Activated T-cell treated with anti-CD3 and anti-CD28 coated beads, Interleukin-2, amount 50 U/mL, for 1 hour (primary cell): ENCODE measurements at regions not wholly inside any gene's neighbourhood (a gene's known extent, or its start where the extent isn't known, plus 50 kb on each side); places are given as distances from the start of the nearest gene placed in this dataset.
"Not testable (repeated sequence)": the region's sequence is repeated elsewhere in the genome, so short reads cannot be mapped to it uniquely, and the experiment has no call there.

ENCODE experiments used
- DNase-seq: peaks from one replicate; pipeline ENCODE4 v3.0.0-alpha.2; 2020

- no peak for DNase-seq
These were observed 248.7 kb upstream of the C2CD4B start for GRCh38 chr15:62413786-62414185.

GRCh38 chr15:62415498-62415897 is 250.4 kb upstream of the C2CD4B start:
- no peak for DNase-seq

GRCh38 chr15:62416526-62416925 is 251.4 kb upstream of the C2CD4B start:
- no peak for DNase-seq

GRCh38 chr15:62417439-62417838 is 252.4 kb upstream of the C2CD4B start:
- DNase-seq = no peak

GRCh38 chr15:62418496-62418895 is 253.4 kb upstream of the C2CD4B start:
- not testable (repeated sequence) for DNase-seq

- no peak for DNase-seq
These were observed 254.1 kb upstream of the C2CD4B start for GRCh38 chr15:62419192-62419591.

- not testable (repeated sequence) for DNase-seq
These were observed 255.3 kb upstream of the C2CD4B start for GRCh38 chr15:62420371-62420770.

- DNase-seq = no peak
These were observed 256.2 kb upstream of the C2CD4B start for GRCh38 chr15:62421289-62421688.

- DNase-seq = no peak
These were observed 261.4 kb upstream of the C2CD4B start for GRCh38 chr15:62426387-62426956.

GRCh38 chr15:62428259-62428658 is 263.2 kb upstream of the C2CD4B start:
- no peak for DNase-seq

GRCh38 chr15:62428851-62429598 is 263.9 kb upstream of the C2CD4B start:
- no peak for DNase-seq

- DNase-seq = no peak
These were observed 265.0 kb upstream of the C2CD4B start for GRCh38 chr15:62430056-62430455.

- DNase-seq = no peak
These were observed 265.5 kb upstream of the C2CD4B start for GRCh38 chr15:62430552-62430951.

GRCh38 chr15:62431008-62431797 is 266.1 kb upstream of the C2CD4B start:
- no peak for DNase-seq

- no peak for DNase-seq
These were observed 266.7 kb upstream of the C2CD4B start for GRCh38 chr15:62431817-62432216.

GRCh38 chr15:62432702-62433398 is 267.8 kb upstream of the C2CD4B start:
- no peak for DNase-seq

GRCh38 chr15:62436235-62436634 is 271.1 kb upstream of the C2CD4B start:
- no peak for DNase-seq

GRCh38 chr15:62437753-62438152 is 272.7 kb upstream of the C2CD4B start:
- no peak for DNase-seq

- no peak for DNase-seq
These were observed 274.5 kb upstream of the C2CD4B start for GRCh38 chr15:62439543-62440016.

GRCh38 chr15:62440362-62441105 is 275.4 kb upstream of the C2CD4B start:
- DNase-seq = no peak

- no peak for DNase-seq
These were observed 279.3 kb upstream of the C2CD4B start for GRCh38 chr15:62444104-62445022.
